ENCODE measurements at regions not wholly inside any gene's neighbourhood (a gene's known extent, or its start where the extent isn't known, plus 50 kb on each side); places are given as distances from the start of the nearest gene placed in this dataset.

DNA sequence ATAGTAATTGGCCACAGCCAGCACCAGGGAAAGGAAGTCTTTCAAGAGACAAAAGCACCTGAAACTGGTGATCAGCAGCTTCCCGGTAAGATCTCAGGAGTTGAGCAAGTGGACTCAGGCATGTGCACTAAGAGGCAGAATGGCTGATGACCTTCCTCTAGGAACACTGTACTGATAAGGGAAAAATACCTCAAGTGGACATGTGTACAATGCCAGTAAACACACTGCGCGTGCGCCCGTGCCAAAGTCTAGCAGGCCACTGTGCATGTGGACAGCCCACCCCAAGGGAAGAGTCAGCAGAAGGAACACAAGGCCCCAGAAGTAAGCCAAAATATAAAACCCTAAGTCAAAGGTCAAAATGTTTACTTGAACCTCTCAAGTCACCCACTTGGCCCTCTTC is 423.0 kb downstream of the TUSC1 start:
- TF ChIP-seq POLR2A (IDR thresholded peaks at IDR 0.05; ENCODE audit: low read length) (no peak), GATA1 (IDR thresholded peaks at IDR 0.05; ENCODE audit: low read depth, low read length) (no peak)
